ENCODE measurements at regions not wholly inside any gene's neighbourhood (a gene's known extent, or its start where the extent isn't known, plus 50 kb on each side); places are given as distances from the start of the nearest gene placed in this dataset.

DNA sequence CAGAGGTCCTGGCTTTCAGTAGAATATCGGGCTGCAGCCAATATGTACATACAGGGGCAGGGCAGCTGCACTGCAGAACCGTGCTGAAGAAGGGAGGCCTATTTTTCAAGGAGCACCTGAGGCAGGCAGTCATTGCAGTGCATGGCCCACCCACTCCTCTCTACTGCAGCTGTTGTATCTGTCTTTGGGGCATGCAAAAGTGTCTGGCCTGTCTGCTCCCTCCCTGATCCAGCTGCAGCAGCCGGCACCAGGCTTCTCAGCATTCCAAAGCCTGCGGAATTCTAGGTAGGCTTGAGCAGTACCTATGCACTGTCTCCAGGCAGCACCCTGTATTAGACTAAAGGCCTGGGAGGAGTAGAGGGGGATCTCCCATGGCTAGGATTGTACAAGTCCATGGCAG lies 415.2 kb upstream of the MAGEB16 start:
- intact Hi-C loops (cut with micrococcal nuclease; ENCODE audit: unreplicated experiment), result loop anchor here (5.0 to 10.0 kb wide), 2 partner anchors 1184 to 1482 kb away; no protein-coding TSS in a partner anchor
- CTCF ChIA-PET, result no interaction called here
- POLR2A ChIA-PET, result no interaction called here
- H3K27me3 ChIP-seq (replicated peaks; ENCODE audit: control insufficient read depth, insufficient read depth, low read length), result no peaks in the 10 kb centered on the region
- H3K9me3 ChIP-seq, result no peaks in the 10 kb centered on the region
- H3K4me1 ChIP-seq, result no peaks in the 10 kb centered on the region
- Mint-ChIP-seq H3K4me3 (ENCODE audit: unreplicated experiment) (no peak overlapping the region), H3K27me3 (ENCODE audit: insufficient read depth, unreplicated experiment) (no peaks in the 10 kb centered on the region), H3K36me3 (ENCODE audit: insufficient read depth, unreplicated experiment) (no peaks in the 10 kb centered on the region), H3K4me1 (ENCODE audit: low read depth, unreplicated experiment) (no peaks in the 10 kb centered on the region), H3K27ac (ENCODE audit: unreplicated experiment) (no peak overlapping the region), H3K9me3 (ENCODE audit: unreplicated experiment) (no peaks in the 10 kb centered on the region)
- no peak overlapping the region for H3K4me3 ChIP-seq (ENCODE audit: low read depth, low read length)
- no peak for DNase-seq
- TF ChIP-seq, protein P1, sequence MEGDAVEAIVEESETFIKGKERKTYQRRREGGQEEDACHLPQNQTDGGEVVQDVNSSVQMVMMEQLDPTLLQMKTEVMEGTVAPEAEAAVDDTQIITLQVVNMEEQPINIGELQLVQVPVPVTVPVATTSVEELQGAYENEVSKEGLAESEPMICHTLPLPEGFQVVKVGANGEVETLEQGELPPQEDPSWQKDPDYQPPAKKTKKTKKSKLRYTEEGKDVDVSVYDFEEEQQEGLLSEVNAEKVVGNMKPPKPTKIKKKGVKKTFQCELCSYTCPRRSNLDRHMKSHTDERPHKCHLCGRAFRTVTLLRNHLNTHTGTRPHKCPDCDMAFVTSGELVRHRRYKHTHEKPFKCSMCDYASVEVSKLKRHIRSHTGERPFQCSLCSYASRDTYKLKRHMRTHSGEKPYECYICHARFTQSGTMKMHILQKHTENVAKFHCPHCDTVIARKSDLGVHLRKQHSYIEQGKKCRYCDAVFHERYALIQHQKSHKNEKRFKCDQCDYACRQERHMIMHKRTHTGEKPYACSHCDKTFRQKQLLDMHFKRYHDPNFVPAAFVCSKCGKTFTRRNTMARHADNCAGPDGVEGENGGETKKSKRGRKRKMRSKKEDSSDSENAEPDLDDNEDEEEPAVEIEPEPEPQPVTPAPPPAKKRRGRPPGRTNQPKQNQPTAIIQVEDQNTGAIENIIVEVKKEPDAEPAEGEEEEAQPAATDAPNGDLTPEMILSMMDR (IDR thresholded peaks at IDR 0.05; ENCODE audit: insufficient read depth in 1 of 2, low read depth in 1 of 2, low read length in 1 of 2, severe bottlenecking in 1 of 2, unreplicated experiment in 1 of 2), result no peak
- H3K36me3 ChIP-seq (ENCODE audit: control insufficient read depth, insufficient read depth, low read length), result no peaks in the 10 kb centered on the region
- no TSS peak for BruUV-seq (replicated peaks)

DNA sequence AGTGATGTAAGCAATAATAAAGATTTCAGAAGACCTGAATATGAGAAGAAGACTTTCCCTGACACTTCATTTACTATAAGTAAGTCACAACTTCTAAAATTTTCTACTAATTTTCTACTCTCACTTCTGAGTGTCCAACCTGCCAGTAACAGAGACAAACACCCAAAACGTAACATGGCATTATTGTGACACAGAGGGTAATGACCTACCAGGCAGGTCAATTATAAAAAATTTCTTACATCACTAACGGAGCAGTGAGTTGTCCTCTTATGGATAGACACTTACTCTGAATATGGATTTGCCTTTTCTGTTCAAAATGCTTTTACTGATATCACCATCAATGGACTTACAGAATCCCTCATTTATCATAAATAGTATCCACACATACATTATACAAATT lies 405.9 kb upstream of the MAGEB16 start:
- Histone ChIP-seq H3K4me3 (ENCODE audit: low read depth, low read length) (no peak overlapping the region), H3K4me1 (no peaks in the 10 kb centered on the region), H3K36me3 (ENCODE audit: control insufficient read depth, insufficient read depth, low read length) (no peaks in the 10 kb centered on the region), H3K27me3 (replicated peaks; ENCODE audit: control insufficient read depth, insufficient read depth, low read length) (no peaks in the 10 kb centered on the region), H3K9me3 (no peaks in the 10 kb centered on the region)
- H3K36me3 Mint-ChIP-seq (ENCODE audit: insufficient read depth, unreplicated experiment), result no peaks in the 10 kb centered on the region
- ChIA-PET POLR2A (no interaction called here), CTCF (no interaction called here)
- intact Hi-C loops (cut with micrococcal nuclease; ENCODE audit: unreplicated experiment), result no loop called here
- H3K4me3 Mint-ChIP-seq (ENCODE audit: unreplicated experiment), result no peak overlapping the region
- TF ChIP-seq, protein P1 (IDR thresholded peaks at IDR 0.05; ENCODE audit: insufficient read depth in 1 of 2, low read depth in 1 of 2, low read length in 1 of 2, severe bottlenecking in 1 of 2, unreplicated experiment in 1 of 2), result no peak
- no peak for DNase-seq
- no peaks in the 10 kb centered on the region for H3K27me3 Mint-ChIP-seq (ENCODE audit: insufficient read depth, unreplicated experiment)
- no peak overlapping the region for H3K27ac Mint-ChIP-seq (ENCODE audit: unreplicated experiment)
- no TSS peak for BruUV-seq (replicated peaks)
- no peaks in the 10 kb centered on the region for H3K9me3 Mint-ChIP-seq (ENCODE audit: unreplicated experiment)
- H3K4me1 Mint-ChIP-seq (ENCODE audit: low read depth, unreplicated experiment), result no peaks in the 10 kb centered on the region

DNA sequence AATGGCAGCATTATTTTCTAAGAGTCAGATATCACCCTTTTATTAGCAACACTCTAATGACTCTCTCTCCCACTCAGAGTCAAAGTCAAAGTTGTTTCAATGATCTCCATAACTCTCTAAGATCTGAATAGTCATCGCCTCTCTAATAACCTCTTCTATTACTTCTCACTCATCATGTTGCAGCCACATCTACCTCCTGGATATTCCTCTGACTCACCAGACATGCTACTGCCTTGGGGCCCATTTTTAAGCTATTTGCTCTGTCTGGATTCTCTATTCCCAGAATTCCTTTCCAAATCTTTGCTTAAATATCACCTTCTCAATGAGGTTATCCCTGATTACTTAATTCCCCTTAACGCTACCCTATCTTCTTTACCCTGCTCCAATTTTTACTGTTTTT lies 391.8 kb upstream of the MAGEB16 start:
- Mint-ChIP-seq H3K4me1 (ENCODE audit: low read depth, unreplicated experiment) (no peaks in the 10 kb centered on the region), H3K4me3 (ENCODE audit: unreplicated experiment) (no peak overlapping the region), H3K27ac (ENCODE audit: unreplicated experiment) (no peak overlapping the region), H3K27me3 (ENCODE audit: insufficient read depth, unreplicated experiment) (peaks cover 2% of the 10 kb centered on the region), H3K36me3 (ENCODE audit: insufficient read depth, unreplicated experiment) (no peaks in the 10 kb centered on the region), H3K9me3 (ENCODE audit: unreplicated experiment) (no peaks in the 10 kb centered on the region)
- CTCF ChIA-PET, result no interaction called here
- TF ChIP-seq, protein P1 (IDR thresholded peaks at IDR 0.05; ENCODE audit: insufficient read depth in 1 of 2, low read depth in 1 of 2, low read length in 1 of 2, severe bottlenecking in 1 of 2, unreplicated experiment in 1 of 2), result no peak
- H3K27me3 ChIP-seq (replicated peaks; ENCODE audit: control insufficient read depth, insufficient read depth, low read length), result no peaks in the 10 kb centered on the region
- no peaks in the 10 kb centered on the region for H3K4me1 ChIP-seq
- H3K4me3 ChIP-seq (ENCODE audit: low read depth, low read length), result no peak overlapping the region
- POLR2A ChIA-PET, result no interaction called here
- H3K36me3 ChIP-seq (ENCODE audit: control insufficient read depth, insufficient read depth, low read length), result no peaks in the 10 kb centered on the region
- H3K9me3 ChIP-seq, result no peaks in the 10 kb centered on the region
- no peak for DNase-seq
- no TSS peak for BruUV-seq (replicated peaks)
- intact Hi-C loops (cut with micrococcal nuclease; ENCODE audit: unreplicated experiment), result no loop called here
